Gastrocnemius medialis (tissue), 4 donors: ENCODE measurements at regions not wholly inside any gene's neighbourhood (a gene's known extent, or its start where the extent isn't known, plus 50 kb on each side); places are given as distances from the start of the nearest gene placed in this dataset.

Source experiments
- ATAC-seq, 2 donors: fragments of 150-250 bp; one replicate each; pipeline ENCODE4 v1.9.1; 2016
- DNase-seq, 2 donors: peaks; one replicate each; pipeline ENCODE4 v3.0.0-alpha.2; 2019
- H3K27ac ChIP-seq, 4 donors: fragments of 200-600 bp; sonication (generic); 1 replicate in 1 of 4; 2 replicates in 3 of 4; pipeline ENCODE4 v1.5.1; 2016 to 2018; ENCODE audit warnings: mild to moderate bottlenecking in 2 of 4, moderate library complexity in 1 of 4
- H3K27me3 ChIP-seq, 3 donors: fragments of 200-600 bp; sonication (generic) in 2 of 3; 1 replicate in 1 of 3; 2 replicates in 2 of 3; pipeline versions ENCODE4 v1.5.1 to v1.6.0; 2016 to 2019; ENCODE audit warnings: mild to moderate bottlenecking in 1 of 3, moderate library complexity in 1 of 3
- H3K36me3 ChIP-seq, 2 donors: fragments of 200-600 bp; sonication (generic) in 1 of 2; one replicate each; pipeline ENCODE4 v1.5.1; 2017 to 2018
- H3K4me1 ChIP-seq, 2 donors: fragments of 200-600 bp; sonication (generic) in 1 of 2; one replicate each; pipeline ENCODE4 v1.5.1; 2016 to 2017; ENCODE audit warnings: mild to moderate bottlenecking in 2 of 2
- H3K4me3 ChIP-seq, 4 donors: fragments of 200-600 bp; sonication (generic) in 3 of 4; 1 replicate in 1 of 4; 2 replicates in 3 of 4; pipeline ENCODE4 v1.5.1; 2016 to 2019; ENCODE audit warnings: mild to moderate bottlenecking in 2 of 4
- H3K9me3 ChIP-seq, 3 donors: fragments of 200-600 bp; sonication (generic) in 2 of 3; 1 replicate in 1 of 3; 2 replicates in 2 of 3; pipeline ENCODE4 v1.5.1; 2016 to 2019
- CTCF ChIP-seq, 5 experiments: fragments of 450-650 bp in 3 of 5; fragments of 200-600 bp in 2 of 5; sonication (generic) in 2 of 5; IDR thresholded peaks in 4 of 5; conservative IDR thresholded peaks in 1 of 5; 1 replicate in 4 of 5; 2 replicates in 1 of 5; pipeline ENCODE4 v1.5.1; 2016 to 2019; ENCODE audit warnings: antibody characterized with exemption in 5 of 5, mild to moderate bottlenecking in 3 of 5, moderate library complexity in 3 of 5
- POLR2A ChIP-seq, 2 donors: fragments of 450-650 bp; IDR thresholded peaks; one replicate each; pipeline ENCODE4 v1.6.1; 2017; ENCODE audit warnings: antibody characterized with exemption in 2 of 2, mild to moderate bottlenecking in 2 of 2, moderate library complexity in 2 of 2
- in situ Hi-C, 4 donors: fragments of 200-750 bp; cut with MboI; loops; one replicate each; pipeline versions ENCODE4 v1.15.0 to v1.8.0; 2017; ENCODE audit warnings: low sequenced_read_pairs in 4 of 4
- intact Hi-C: fragments of 100-400 bp; cut with DNase I; formaldehyde crosslinking; loops from one replicate; pipeline ENCODE4 v1.15.1; 2023; ENCODE audit warnings: low total_unique reads

GRCh38 chr2:184067502-184067901 lies 530.8 kb upstream of the ZNF804A start:
- DNase-seq (no peak), ATAC-seq (no peak)
- intact Hi-C loops = no loop called here
- Histone ChIP-seq H3K9me3 (no peaks in the 10 kb centered on the region), H3K27me3 (no peaks in the 10 kb centered on the region), H3K4me1 (no peaks in the 10 kb centered on the region), H3K4me3 (no peak overlapping the region), H3K36me3 (no peaks in the 10 kb centered on the region), H3K27ac (no peak overlapping the region)
- in situ Hi-C loops = no loop called here
- no peak for TF ChIP-seq CTCF (IDR thresholded peaks at IDR 0.05 in 4 of 5, conservative IDR thresholded peaks at IDR 0.05 in 1 of 5)
- no peak for TF ChIP-seq POLR2A (IDR thresholded peaks at IDR 0.05)

- DNase-seq (no peak), ATAC-seq (no peak)
- no peak for TF ChIP-seq CTCF (IDR thresholded peaks at IDR 0.05 in 4 of 5, conservative IDR thresholded peaks at IDR 0.05 in 1 of 5)
- TF ChIP-seq POLR2A (IDR thresholded peaks at IDR 0.05) = no peak
- intact Hi-C loops = no loop called here
- no peaks in the 10 kb centered on the region for H3K9me3 ChIP-seq
- no peaks in the 10 kb centered on the region for H3K4me1 ChIP-seq
- H3K27ac ChIP-seq = no peak overlapping the region
- no peaks in the 10 kb centered on the region for H3K36me3 ChIP-seq
- H3K27me3 ChIP-seq = no peaks in the 10 kb centered on the region
- no peak overlapping the region for H3K4me3 ChIP-seq
- in situ Hi-C loops = no loop called here
These were observed 525.9 kb upstream of the ZNF804A start for GRCh38 chr2:184072470-184072869.

GRCh38 chr2:184078496-184078895 lies 519.8 kb upstream of the ZNF804A start:
- no peaks in the 10 kb centered on the region for H3K4me1 ChIP-seq
- DNase-seq = no peak
- no peak overlapping the region for H3K27ac ChIP-seq
- intact Hi-C loops (no loop called here), in situ Hi-C loops (no loop called here)
- H3K36me3 ChIP-seq = no peaks in the 10 kb centered on the region
- no peaks in the 10 kb centered on the region for H3K9me3 ChIP-seq
- TF ChIP-seq CTCF (IDR thresholded peaks at IDR 0.05 in 4 of 5, conservative IDR thresholded peaks at IDR 0.05 in 1 of 5) = no peak
- no peak for TF ChIP-seq POLR2A (IDR thresholded peaks at IDR 0.05)
- H3K27me3 ChIP-seq = no peaks in the 10 kb centered on the region
- no peak overlapping the region for H3K4me3 ChIP-seq
- no peak for ATAC-seq

GRCh38 chr2:184091456-184091855 lies 506.9 kb upstream of the ZNF804A start:
- Histone ChIP-seq H3K4me3 (no peak overlapping the region), H3K36me3 (no peaks in the 10 kb centered on the region), H3K27ac (no peak overlapping the region), H3K27me3 (no peaks in the 10 kb centered on the region), H3K4me1 (no peaks in the 10 kb centered on the region), H3K9me3 (no peaks in the 10 kb centered on the region)
- TF ChIP-seq POLR2A (IDR thresholded peaks at IDR 0.05) (no peak), CTCF (IDR thresholded peaks at IDR 0.05 in 4 of 5, conservative IDR thresholded peaks at IDR 0.05 in 1 of 5) (no peak)
- DNase-seq (no peak), ATAC-seq (no peak)
- intact Hi-C loops (no loop called here), in situ Hi-C loops (no loop called here)

GRCh38 chr2:184113696-184114403 lies 484.5 kb upstream of the ZNF804A start:
- in situ Hi-C loops = no loop called here
- intact Hi-C loops = no loop called here
- TF ChIP-seq POLR2A (IDR thresholded peaks at IDR 0.05) (no peak), CTCF (IDR thresholded peaks at IDR 0.05 in 4 of 5, conservative IDR thresholded peaks at IDR 0.05 in 1 of 5) (no peak)
- Histone ChIP-seq H3K4me1 (no peaks in the 10 kb centered on the region), H3K27ac (no peak overlapping the region), H3K36me3 (no peaks in the 10 kb centered on the region), H3K4me3 (no peak overlapping the region), H3K27me3 (no peaks in the 10 kb centered on the region), H3K9me3 (no peaks in the 10 kb centered on the region)
- no peak for ATAC-seq
- no peak for DNase-seq
